PC-9 (cell line): ENCODE measurements at regions not wholly inside any gene's neighbourhood (a gene's known extent, or its start where the extent isn't known, plus 50 kb on each side); places are given as distances from the start of the nearest gene placed in this dataset.

Experiments used
- BruUV-seq: library from RNA; stranded (reverse); fragments of 400-500 nt; replicated peaks from 2 replicates; lab custom pipeline; 2021; lab: Mats Ljungman, UMichigan
- CTCF ChIA-PET: fragments of 300-600 bp; sonication (Branson Sonifier 250); formaldehyde crosslinking; loops from one replicate; lab custom pipeline; 2022; ENCODE audit warnings: antibody characterized with exemption; lab: Charles Lee
- POLR2A ChIA-PET: fragments of 300-600 bp; sonication (Branson Sonifier 250); formaldehyde crosslinking; loops from one replicate; lab custom pipeline; 2022; ENCODE audit warnings: antibody characterized with exemption; ENCODE audit not compliant: unreplicated experiment; lab: Charles Lee
- DNase-seq, 2 experiments: peaks; one replicate each; pipeline versions ENCODE4 v3.0.0 to v3.0.0-alpha.2; 2015 to 2022; ENCODE audit warnings: mixed read lengths in 1 of 2
- H2AFZ ChIP-seq: fragments of 200-600 bp; sonication (generic); 2 replicates; pipeline ENCODE4 v1.8.1; 2017; ENCODE audit warnings: antibody characterized with exemption
- H3F3A ChIP-seq: fragments of 200-600 bp; sonication (generic); 2 replicates; pipeline ENCODE4 v1.8.1; 2017; ENCODE audit warnings: antibody characterized with exemption, mild to moderate bottlenecking, low read depth; ENCODE audit not compliant: insufficient read depth
- H3K27ac ChIP-seq: fragments of 200-600 bp; sonication (generic); 2 replicates; pipeline ENCODE4 v1.6.1; 2016; ENCODE audit warnings: mixed run types
- H3K27me3 ChIP-seq: fragments of 200-600 bp; sonication (generic); 2 replicates; pipeline ENCODE4 v1.6.1; 2016; ENCODE audit warnings: low read depth, mixed run types; ENCODE audit not compliant: insufficient read depth
- H3K36me3 ChIP-seq: fragments of 200-600 bp; sonication (generic); 2 replicates; pipeline ENCODE4 v1.6.1; 2016; ENCODE audit warnings: low read depth, mixed run types
- H3K4me1 ChIP-seq: fragments of 200-600 bp; sonication (generic); replicated peaks from 2 replicates; pipeline ENCODE4 v1.6.1; 2016; ENCODE audit warnings: mixed run types; ENCODE audit not compliant: insufficient read depth
- H3K4me2 ChIP-seq: fragments of 200-600 bp; sonication (generic); 2 replicates; pipeline ENCODE4 v1.6.1; 2017; ENCODE audit warnings: mixed run types
- H3K4me3 ChIP-seq: fragments of 200-600 bp; sonication (generic); 2 replicates; pipeline ENCODE4 v1.6.1; 2016; ENCODE audit warnings: mixed run types
- H3K79me2 ChIP-seq: fragments of 200-600 bp; sonication (generic); 2 replicates; pipeline ENCODE4 v1.6.1; 2017; ENCODE audit warnings: low read depth, mixed run types
- H3K9me2 ChIP-seq: fragments of 200-600 bp; sonication (generic); 2 replicates; pipeline ENCODE4 v1.8.1; 2017; ENCODE audit warnings: mild to moderate bottlenecking; ENCODE audit not compliant: insufficient read depth
- H3K9me3 ChIP-seq: fragments of 200-600 bp; sonication (generic); 2 replicates; pipeline ENCODE4 v1.8.1; 2016; ENCODE audit warnings: low read depth; ENCODE audit not compliant: insufficient read depth
- H4K20me1 ChIP-seq: fragments of 200-600 bp; sonication (generic); 2 replicates; pipeline ENCODE4 v1.8.1; 2017; ENCODE audit not compliant: insufficient read depth
- EZH2 ChIP-seq: fragments of 200-600 bp; sonication (generic); IDR thresholded peaks from 2 replicates; pipeline ENCODE4 v1.8.0; 2017; ENCODE audit warnings: antibody characterized with exemption, low read depth
- intact Hi-C: fragments of 100-400 bp; cut with micrococcal nuclease; formaldehyde crosslinking; loops from one replicate; pipeline ENCODE4 v1.10.0; 2022; ENCODE audit not compliant: unreplicated experiment
- TF ChIP-seq, protein P1 (sequence below): fragments of 200-600 bp; sonication (generic); conservative IDR thresholded peaks from 2 replicates; pipeline ENCODE4 v1.6.1; 2017; ENCODE audit warnings: mixed run types, antibody characterized with exemption, mild to moderate bottlenecking, moderate library complexity

DNA sequence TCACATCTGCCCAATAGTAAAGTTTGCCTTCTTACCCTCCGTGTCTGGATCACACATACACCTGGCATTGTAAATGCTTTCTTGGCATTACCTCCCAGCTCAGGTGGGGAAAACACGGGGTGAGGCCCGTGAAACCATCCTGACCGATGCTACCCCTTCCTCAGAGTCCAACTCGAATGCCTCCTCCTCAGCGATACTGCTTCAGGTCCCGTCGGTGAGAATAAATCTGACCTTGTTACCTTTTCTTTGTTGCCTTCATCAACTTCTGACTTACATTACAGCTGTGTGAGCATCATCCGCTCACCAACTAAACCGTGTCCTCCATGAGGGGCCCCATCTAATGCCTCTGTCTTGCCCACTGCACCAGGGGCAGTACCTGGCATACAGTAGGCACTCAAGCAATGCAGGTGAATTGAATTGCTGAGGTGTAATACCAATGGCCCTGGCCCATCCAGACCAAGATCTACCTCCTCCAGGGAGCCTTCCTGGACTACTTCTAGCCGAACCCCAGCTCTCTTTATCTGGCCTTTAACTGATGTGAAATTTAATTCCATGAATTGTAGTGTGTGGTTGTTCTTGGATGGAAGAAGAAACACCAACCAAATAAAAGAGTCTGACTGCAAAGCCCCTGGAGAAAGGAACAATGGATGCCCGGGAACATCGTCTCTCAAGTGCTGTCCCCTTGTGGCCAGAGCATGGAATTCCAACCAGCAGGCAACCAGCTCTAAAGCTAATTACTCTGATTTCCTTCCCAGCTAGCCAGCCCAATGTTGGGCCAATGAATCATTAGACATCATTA, 141.5 kb downstream of the ANKRD60 start:
- no peak overlapping the region for H3K4me3 ChIP-seq
- no peak overlapping the region for H3K4me2 ChIP-seq
- no peaks in the 10 kb centered on the region for H3K9me3 ChIP-seq
- no peak for TF ChIP-seq EZH2
- TF ChIP-seq, protein P1, sequence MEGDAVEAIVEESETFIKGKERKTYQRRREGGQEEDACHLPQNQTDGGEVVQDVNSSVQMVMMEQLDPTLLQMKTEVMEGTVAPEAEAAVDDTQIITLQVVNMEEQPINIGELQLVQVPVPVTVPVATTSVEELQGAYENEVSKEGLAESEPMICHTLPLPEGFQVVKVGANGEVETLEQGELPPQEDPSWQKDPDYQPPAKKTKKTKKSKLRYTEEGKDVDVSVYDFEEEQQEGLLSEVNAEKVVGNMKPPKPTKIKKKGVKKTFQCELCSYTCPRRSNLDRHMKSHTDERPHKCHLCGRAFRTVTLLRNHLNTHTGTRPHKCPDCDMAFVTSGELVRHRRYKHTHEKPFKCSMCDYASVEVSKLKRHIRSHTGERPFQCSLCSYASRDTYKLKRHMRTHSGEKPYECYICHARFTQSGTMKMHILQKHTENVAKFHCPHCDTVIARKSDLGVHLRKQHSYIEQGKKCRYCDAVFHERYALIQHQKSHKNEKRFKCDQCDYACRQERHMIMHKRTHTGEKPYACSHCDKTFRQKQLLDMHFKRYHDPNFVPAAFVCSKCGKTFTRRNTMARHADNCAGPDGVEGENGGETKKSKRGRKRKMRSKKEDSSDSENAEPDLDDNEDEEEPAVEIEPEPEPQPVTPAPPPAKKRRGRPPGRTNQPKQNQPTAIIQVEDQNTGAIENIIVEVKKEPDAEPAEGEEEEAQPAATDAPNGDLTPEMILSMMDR = peak; percentile 95
- H2AFZ ChIP-seq = no peak overlapping the region
- intact Hi-C loops = loop anchor here (1.0 to 10.0 kb wide), 6 partner anchors 46 to 465 kb away; partner anchors contain the start of gene PMEPA1
- 0 out of 2 replicates have a peak, but pooled peaks cover 9% of the 10 kb centered on the region for H3K4me1 ChIP-seq
- BruUV-seq = no TSS peak
- no peaks in the 10 kb centered on the region for H4K20me1 ChIP-seq
- no peaks in the 10 kb centered on the region for H3K79me2 ChIP-seq
- no peaks in the 10 kb centered on the region for H3K9me2 ChIP-seq
- no peaks in the 10 kb centered on the region; the same call in 1 of the 2 replicates for H3F3A ChIP-seq
- DNase-seq = peak; percentile 50 to 52
- no peaks in the 10 kb centered on the region for H3K36me3 ChIP-seq
- POLR2A ChIA-PET = interaction anchor here (0.5 kb wide), 1 partner anchor 21 kb away, joined by 4 read pairs; no protein-coding TSS in a partner anchor
- CTCF ChIA-PET = interaction anchor here (0.6 to 1.2 kb wide), 6 partner anchors 15 to 464 kb away, joined by 3 to 8 read pairs (median 4); no protein-coding TSS in a partner anchor
- no peak overlapping the region for H3K27ac ChIP-seq
- no peaks in the 10 kb centered on the region for H3K27me3 ChIP-seq

DNA sequence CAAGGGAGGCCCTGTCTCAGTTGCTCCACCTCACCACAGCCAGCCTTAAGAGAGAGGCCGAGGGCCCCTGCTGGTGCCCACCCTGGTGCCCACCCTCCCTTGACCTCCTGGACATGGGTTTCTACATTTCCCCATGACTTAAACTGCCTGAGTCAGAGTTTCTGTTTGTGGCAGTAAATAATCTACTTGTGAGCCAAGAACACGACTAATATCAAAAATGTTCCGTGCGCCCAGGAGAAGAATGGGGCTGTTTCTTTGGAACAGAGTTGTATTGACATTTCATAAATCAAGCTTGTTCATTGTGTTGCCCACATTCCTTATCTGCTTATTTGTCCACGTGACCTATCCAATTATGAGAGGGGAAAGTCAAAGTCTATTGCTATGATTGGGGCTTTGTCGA, 143.5 kb downstream of the ANKRD60 start:
- H4K20me1 ChIP-seq = no peaks in the 10 kb centered on the region
- BruUV-seq = no TSS peak
- H3K4me1 ChIP-seq = 0 out of 2 replicates have a peak, but pooled peaks cover 9% of the 10 kb centered on the region
- H3K4me3 ChIP-seq = no peak overlapping the region
- H3K27me3 ChIP-seq = no peaks in the 10 kb centered on the region
- POLR2A ChIA-PET = no interaction called here
- intact Hi-C loops = loop anchor here (10.0 kb wide), 1 partner anchor 270 kb away; no protein-coding TSS in a partner anchor
- H3K4me2 ChIP-seq = no peak overlapping the region
- H3K27ac ChIP-seq = peak overlapping the region; percentile 56
- no peak for TF ChIP-seq EZH2
- TF ChIP-seq, protein P1 = no peak
- no peaks in the 10 kb centered on the region for H3K9me3 ChIP-seq
- peak in 1 of 2 experiments; percentile 73 for DNase-seq
- no peaks in the 10 kb centered on the region; the same call in 1 of the 2 replicates for H3F3A ChIP-seq
- H3K36me3 ChIP-seq = no peaks in the 10 kb centered on the region
- CTCF ChIA-PET = interaction anchor here (1.0 kb wide), 1 partner anchor 397 kb away, joined by 3 read pairs; no protein-coding TSS in a partner anchor
- H3K79me2 ChIP-seq = no peaks in the 10 kb centered on the region
- H2AFZ ChIP-seq = no peak overlapping the region
- H3K9me2 ChIP-seq = no peaks in the 10 kb centered on the region

DNA sequence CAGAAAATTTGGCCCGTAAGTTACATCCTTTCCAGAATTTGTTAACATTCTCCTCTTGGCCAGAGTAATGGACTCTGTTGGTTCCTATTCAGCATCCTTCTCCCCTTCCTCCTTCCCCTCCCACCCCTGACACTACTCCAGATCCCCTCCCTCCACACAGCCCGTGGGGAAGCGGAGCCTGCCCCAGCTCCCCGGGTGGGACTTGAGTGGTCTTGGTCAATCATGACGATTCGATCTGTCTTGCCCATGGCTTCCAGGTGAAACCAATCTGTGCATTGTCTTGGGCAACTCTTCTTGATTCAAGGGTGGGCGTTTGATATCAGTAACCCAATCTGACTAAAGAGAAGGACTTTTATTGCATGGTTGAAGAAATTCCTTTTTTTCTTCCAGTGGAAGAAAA, 143.9 kb downstream of the ANKRD60 start:
- no peak overlapping the region for H3K4me2 ChIP-seq

More for the DNA sequence above, 143.9 kb downstream of the ANKRD60 start:
- Histone ChIP-seq H3K36me3 (no peaks in the 10 kb centered on the region), H4K20me1 (no peaks in the 10 kb centered on the region), H2AFZ (no peak overlapping the region), H3K4me1 (0 out of 2 replicates have a peak, but pooled peaks cover 9% of the 10 kb centered on the region), H3K9me2 (no peaks in the 10 kb centered on the region), H3K4me3 (no peak overlapping the region), H3K79me2 (no peaks in the 10 kb centered on the region), H3K9me3 (no peaks in the 10 kb centered on the region), H3K27ac (peak overlapping the region; percentile 56), H3F3A (no peaks in the 10 kb centered on the region; the same call in 1 of the 2 replicates), H3K27me3 (no peaks in the 10 kb centered on the region)
- ChIA-PET CTCF (interaction anchor here (1.0 kb wide), 1 partner anchor 397 kb away, joined by 3 read pairs; no protein-coding TSS in a partner anchor), POLR2A (no interaction called here)
- BruUV-seq = no TSS peak
- TF ChIP-seq EZH2 = no peak
- TF ChIP-seq, protein P1 = no peak
- intact Hi-C loops = loop anchor here (10.0 kb wide), 1 partner anchor 270 kb away; no protein-coding TSS in a partner anchor
- no peak for DNase-seq
